ENCODE measurements at regions not wholly inside any gene's neighbourhood (a gene's known extent, or its start where the extent isn't known, plus 50 kb on each side); places are given as distances from the start of the nearest gene placed in this dataset.
"Not testable (repeated sequence)": the region's sequence is repeated elsewhere in the genome, so short reads cannot be mapped to it uniquely, and the experiment has no call there.

DNA sequence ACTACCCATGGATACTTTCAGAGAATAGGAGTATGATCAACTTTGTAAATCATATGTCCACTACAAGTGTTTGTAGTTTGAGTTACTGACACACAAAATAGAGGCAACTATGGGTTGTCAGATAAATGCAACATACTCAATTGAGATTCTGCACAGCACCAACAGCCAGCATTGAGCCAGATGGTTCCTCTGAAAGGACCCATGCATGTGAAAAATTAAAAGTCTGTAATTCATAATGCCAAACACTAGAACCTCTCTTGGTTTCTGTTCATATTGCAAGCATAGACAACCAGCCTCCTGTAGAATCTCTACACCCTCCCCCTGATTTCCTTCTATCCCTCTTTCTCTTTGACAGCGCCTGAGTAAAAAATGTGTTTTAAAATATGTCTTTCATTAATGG is 831.0 kb downstream of the C12orf50 start:
- H3K4me2 ChIP-seq (ENCODE audit: control insufficient read depth, extremely low read depth, insufficient read depth, low read depth, low read length): no peak overlapping the region
- FAIRE-seq (no peak), DNase-seq (ENCODE audit: low read depth, low spot score) (no peak)
- no peak overlapping the region for H2AFZ ChIP-seq (ENCODE audit: control insufficient read depth, low read length)
- no peaks in the 10 kb centered on the region for H3K9me1 ChIP-seq (ENCODE audit: control insufficient read depth, extremely low read depth, insufficient read depth, low read length)
- TF ChIP-seq, protein P1, sequence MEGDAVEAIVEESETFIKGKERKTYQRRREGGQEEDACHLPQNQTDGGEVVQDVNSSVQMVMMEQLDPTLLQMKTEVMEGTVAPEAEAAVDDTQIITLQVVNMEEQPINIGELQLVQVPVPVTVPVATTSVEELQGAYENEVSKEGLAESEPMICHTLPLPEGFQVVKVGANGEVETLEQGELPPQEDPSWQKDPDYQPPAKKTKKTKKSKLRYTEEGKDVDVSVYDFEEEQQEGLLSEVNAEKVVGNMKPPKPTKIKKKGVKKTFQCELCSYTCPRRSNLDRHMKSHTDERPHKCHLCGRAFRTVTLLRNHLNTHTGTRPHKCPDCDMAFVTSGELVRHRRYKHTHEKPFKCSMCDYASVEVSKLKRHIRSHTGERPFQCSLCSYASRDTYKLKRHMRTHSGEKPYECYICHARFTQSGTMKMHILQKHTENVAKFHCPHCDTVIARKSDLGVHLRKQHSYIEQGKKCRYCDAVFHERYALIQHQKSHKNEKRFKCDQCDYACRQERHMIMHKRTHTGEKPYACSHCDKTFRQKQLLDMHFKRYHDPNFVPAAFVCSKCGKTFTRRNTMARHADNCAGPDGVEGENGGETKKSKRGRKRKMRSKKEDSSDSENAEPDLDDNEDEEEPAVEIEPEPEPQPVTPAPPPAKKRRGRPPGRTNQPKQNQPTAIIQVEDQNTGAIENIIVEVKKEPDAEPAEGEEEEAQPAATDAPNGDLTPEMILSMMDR (optimal IDR thresholded peaks at IDR 0.05 in 1 of 3, IDR thresholded peaks at IDR 0.05 in 1 of 3, conservative IDR thresholded peaks at IDR 0.05 in 1 of 3; ENCODE audit: extremely low read depth in 1 of 3, insufficient read depth in 2 of 3, low read length in 3 of 3): no peak
- H3K9me3 ChIP-seq (ENCODE audit: control insufficient read depth, low read depth, low read length): no peaks in the 10 kb centered on the region
- H3K27ac ChIP-seq (ENCODE audit: control insufficient read depth, insufficient read depth, low read length): no peak overlapping the region
- H3K4me1 ChIP-seq (ENCODE audit: control insufficient read depth, extremely low read depth, insufficient read depth, low read length): no peaks in the 10 kb centered on the region
- dilution Hi-C loops (cut with MboI; ENCODE audit: extremely low pct_ligation_motif_present, low sequenced_read_pairs): no loop called here
- no peaks in the 10 kb centered on the region for H3K36me3 ChIP-seq (ENCODE audit: control insufficient read depth in 2 of 2, extremely low read depth in 1 of 2, insufficient read depth in 2 of 2, low read length in 2 of 2)
- no peaks in the 10 kb centered on the region for H3K27me3 ChIP-seq (ENCODE audit: control insufficient read depth, extremely low read depth, insufficient read depth, low read length)
- no peak overlapping the region for H3K9ac ChIP-seq (ENCODE audit: control insufficient read depth, extremely low read depth, insufficient read depth, low read length)
- no peaks in the 10 kb centered on the region for H4K20me1 ChIP-seq (ENCODE audit: control insufficient read depth, extremely low read depth, insufficient read depth, low read length)
- H3K79me2 ChIP-seq (ENCODE audit: control insufficient read depth, insufficient read depth, low read length): no peaks in the 10 kb centered on the region
- no peak overlapping the region for H3K4me3 ChIP-seq (ENCODE audit: control insufficient read depth in 2 of 3, extremely low read depth in 1 of 3, insufficient read depth in 2 of 3, low read depth in 1 of 3, low read length in 3 of 3)

DNA sequence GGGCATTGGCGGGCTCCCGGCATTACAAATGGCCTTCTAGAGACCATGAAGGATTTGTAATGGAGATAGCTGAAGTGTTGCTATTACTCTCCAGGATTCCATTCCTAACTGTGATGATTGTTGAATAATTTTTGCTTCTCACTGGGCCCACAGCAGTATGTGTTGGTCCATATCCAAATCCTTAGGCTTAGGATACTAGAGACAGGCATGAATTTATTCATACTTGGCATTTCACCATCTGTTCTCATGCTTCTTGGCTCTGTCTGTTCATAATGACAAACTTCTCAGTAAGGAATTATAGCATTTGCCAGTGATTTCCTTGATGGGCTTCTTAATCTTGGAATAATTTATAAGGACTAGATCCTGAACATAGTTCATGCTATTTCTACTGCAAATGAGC is 832.9 kb downstream of the C12orf50 start:
- no peak overlapping the region for H3K9ac ChIP-seq (ENCODE audit: control insufficient read depth, extremely low read depth, insufficient read depth, low read length)
- H3K79me2 ChIP-seq (ENCODE audit: control insufficient read depth, insufficient read depth, low read length): no peaks in the 10 kb centered on the region
- dilution Hi-C loops (cut with MboI; ENCODE audit: extremely low pct_ligation_motif_present, low sequenced_read_pairs): no loop called here
- no peaks in the 10 kb centered on the region for H3K9me3 ChIP-seq (ENCODE audit: control insufficient read depth, low read depth, low read length)
- no peaks in the 10 kb centered on the region for H4K20me1 ChIP-seq (ENCODE audit: control insufficient read depth, extremely low read depth, insufficient read depth, low read length)
- H3K4me2 ChIP-seq (ENCODE audit: control insufficient read depth, extremely low read depth, insufficient read depth, low read depth, low read length): no peak overlapping the region
- no peaks in the 10 kb centered on the region for H3K9me1 ChIP-seq (ENCODE audit: control insufficient read depth, extremely low read depth, insufficient read depth, low read length)
- no peak overlapping the region for H3K27ac ChIP-seq (ENCODE audit: control insufficient read depth, insufficient read depth, low read length)
- H2AFZ ChIP-seq (ENCODE audit: control insufficient read depth, low read length): no peak overlapping the region
- no peak for TF ChIP-seq EZH2 (IDR thresholded peaks at IDR 0.05; ENCODE audit: low read length)
- TF ChIP-seq, protein P1 (optimal IDR thresholded peaks at IDR 0.05 in 1 of 3, IDR thresholded peaks at IDR 0.05 in 1 of 3, conservative IDR thresholded peaks at IDR 0.05 in 1 of 3; ENCODE audit: extremely low read depth in 1 of 3, insufficient read depth in 2 of 3, low read length in 3 of 3): no peak
- DNase-seq (ENCODE audit: low read depth, low spot score): no peak
- H3K4me3 ChIP-seq (ENCODE audit: control insufficient read depth in 2 of 3, extremely low read depth in 1 of 3, insufficient read depth in 2 of 3, low read depth in 1 of 3, low read length in 3 of 3): no peak overlapping the region
- FAIRE-seq: no peak
- H3K4me1 ChIP-seq (ENCODE audit: control insufficient read depth, extremely low read depth, insufficient read depth, low read length): no peaks in the 10 kb centered on the region
- no peaks in the 10 kb centered on the region for H3K36me3 ChIP-seq (ENCODE audit: control insufficient read depth in 2 of 2, extremely low read depth in 1 of 2, insufficient read depth in 2 of 2, low read length in 2 of 2)
- H3K27me3 ChIP-seq (ENCODE audit: control insufficient read depth, extremely low read depth, insufficient read depth, low read length): no peaks in the 10 kb centered on the region

DNA sequence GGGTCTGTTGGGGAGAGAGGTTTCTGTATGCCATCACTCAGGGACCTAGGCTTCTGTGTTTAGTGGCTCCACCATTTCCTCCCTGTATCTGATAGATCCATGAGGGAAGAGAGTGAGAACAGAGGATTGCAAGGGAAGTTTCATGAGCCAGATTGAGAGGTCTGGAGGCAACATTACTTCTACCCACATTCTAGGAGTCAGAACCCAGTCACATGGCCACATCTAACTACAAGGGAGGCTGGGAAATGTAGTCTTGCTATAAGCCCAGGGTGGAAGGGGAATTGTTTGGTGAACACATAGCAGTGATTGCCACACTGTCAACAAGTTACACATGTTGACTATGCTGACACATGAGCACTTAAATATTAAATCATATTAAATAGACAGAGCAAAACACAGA is 834.8 kb downstream of the C12orf50 start:
- H3K36me3 ChIP-seq (ENCODE audit: control insufficient read depth in 2 of 2, extremely low read depth in 1 of 2, insufficient read depth in 2 of 2, low read length in 2 of 2); H3K9me1 ChIP-seq (ENCODE audit: control insufficient read depth, extremely low read depth, insufficient read depth, low read length); H3K9ac ChIP-seq (ENCODE audit: control insufficient read depth, extremely low read depth, insufficient read depth, low read length); H3K79me2 ChIP-seq (ENCODE audit: control insufficient read depth, insufficient read depth, low read length); H3K9me3 ChIP-seq (ENCODE audit: control insufficient read depth, low read depth, low read length); H4K20me1 ChIP-seq (ENCODE audit: control insufficient read depth, extremely low read depth, insufficient read depth, low read length); H3K4me2 ChIP-seq (ENCODE audit: control insufficient read depth, extremely low read depth, insufficient read depth, low read depth, low read length); dilution Hi-C loops (cut with MboI; ENCODE audit: extremely low pct_ligation_motif_present, low sequenced_read_pairs); H3K4me3 ChIP-seq (ENCODE audit: control insufficient read depth in 2 of 3, extremely low read depth in 1 of 3, insufficient read depth in 2 of 3, low read depth in 1 of 3, low read length in 3 of 3); H3K27ac ChIP-seq (ENCODE audit: control insufficient read depth, insufficient read depth, low read length); H3K27me3 ChIP-seq (ENCODE audit: control insufficient read depth, extremely low read depth, insufficient read depth, low read length); H3K4me1 ChIP-seq (ENCODE audit: control insufficient read depth, extremely low read depth, insufficient read depth, low read length); H2AFZ ChIP-seq (ENCODE audit: control insufficient read depth, low read length); DNase-seq (ENCODE audit: low read depth, low spot score): not testable (repeated sequence)
- FAIRE-seq: peak; percentile 46

Data from keratinocyte (primary cell).